Neural cell (in vitro differentiated cells): ENCODE measurements at regions not wholly inside any gene's neighbourhood (a gene's known extent, or its start where the extent isn't known, plus 50 kb on each side); places are given as distances from the start of the nearest gene placed in this dataset.

Experiments
- H2AFZ ChIP-seq: fragments of 200-600, 300-800 bp; sonication (generic), shearing (Covaris generic); 2 replicates; pipeline ENCODE4 v1.6.0; 2014; ENCODE audit warnings: low read depth, mild to moderate bottlenecking, antibody characterized with exemption, low read length, moderate library complexity
- H3F3A ChIP-seq: fragments of 200-600 bp; shearing (Covaris generic); 2 replicates; pipeline ENCODE4 v1.6.1; 2016; ENCODE audit warnings: mild to moderate bottlenecking, moderate library complexity, mixed read lengths, antibody characterized with exemption, low read length; ENCODE audit not compliant: insufficient read depth, poor library complexity, severe bottlenecking
- H3K27ac ChIP-seq: fragments of 200-600, 300-800 bp; sonication (generic), shearing (Covaris generic); 2 replicates; pipeline ENCODE4 v1.5.1; 2014; ENCODE audit warnings: mild to moderate bottlenecking, low read length, moderate library complexity
- H3K27me3 ChIP-seq: fragments of 300-800, 200-600 bp; sonication (generic), shearing (Covaris generic); 2 replicates; pipeline ENCODE4 v1.6.0; 2014; ENCODE audit warnings: mild to moderate bottlenecking, low read depth, low read length, moderate library complexity; ENCODE audit not compliant: insufficient read depth
- H3K36me3 ChIP-seq: fragments of 300-800, 200-600 bp; sonication (generic), shearing (Covaris generic); 2 replicates; pipeline ENCODE4 v1.5.1; 2014; ENCODE audit warnings: mild to moderate bottlenecking, antibody characterized with exemption, low read length, moderate library complexity; ENCODE audit not compliant: insufficient read depth
- H3K4me2 ChIP-seq: fragments of 300-800, 200-600 bp; sonication (generic), shearing (Covaris generic); 2 replicates; pipeline ENCODE4 v1.6.0; 2014; ENCODE audit warnings: mild to moderate bottlenecking, low read length
- H3K4me3 ChIP-seq: fragments of 300-800, 200-600 bp; sonication (generic), shearing (Covaris generic); 2 replicates; pipeline ENCODE4 v1.5.1; 2014; ENCODE audit warnings: mild to moderate bottlenecking, low read length, moderate library complexity
- H3K79me2 ChIP-seq: fragments of 200-600 bp; shearing (Covaris generic); replicated peaks from 2 replicates; pipeline ENCODE4 v1.6.0; 2014; ENCODE audit warnings: mild to moderate bottlenecking, low read length, moderate library complexity; ENCODE audit not compliant: insufficient read depth
- H3K9ac ChIP-seq: fragments of 300-800, 200-600 bp; sonication (generic), shearing (Covaris generic); 2 replicates; pipeline ENCODE4 v1.6.1; 2016; ENCODE audit warnings: mild to moderate bottlenecking, low read length, mixed read lengths
- H3K9me2 ChIP-seq: fragments of 200-600 bp; shearing (Covaris generic); 2 replicates; pipeline ENCODE4 v1.6.1; 2016; ENCODE audit warnings: mild to moderate bottlenecking, low read length, mixed read lengths; ENCODE audit not compliant: insufficient read depth
- H3K9me3 ChIP-seq: fragments of 200-600, 300-800 bp; sonication (generic), shearing (Covaris generic); 2 replicates; pipeline ENCODE4 v1.6.1; 2016; ENCODE audit warnings: mild to moderate bottlenecking, mixed run types, low read length, moderate library complexity, mixed read lengths
- H4K20me1 ChIP-seq: fragments of 200-600 bp; shearing (Covaris generic); 2 replicates; pipeline ENCODE4 v1.6.1; 2016; ENCODE audit warnings: mild to moderate bottlenecking, mixed run types; ENCODE audit not compliant: insufficient read depth
- EP300 ChIP-seq: fragments of 450-650 bp; conservative IDR thresholded peaks from 2 replicates; pipeline ENCODE4 v1.6.1; 2014; ENCODE audit warnings: antibody characterized with exemption, mild to moderate bottlenecking, moderate library complexity; ENCODE audit not compliant: poor library complexity, severe bottlenecking
- EZH2 ChIP-seq: fragments of 200-600, 300-800 bp; shearing (Covaris generic), sonication (generic); IDR thresholded peaks from 2 replicates; pipeline ENCODE4 v1.6.1; 2014; ENCODE audit warnings: antibody characterized with exemption, low read length, borderline replicate concordance, mild to moderate bottlenecking; ENCODE audit not compliant: insufficient read depth, poor library complexity, severe bottlenecking
- MXI1 ChIP-seq: fragments of 450-650 bp; conservative IDR thresholded peaks from 2 replicates; pipeline ENCODE4 v1.6.1; 2014; ENCODE audit warnings: antibody characterized with exemption, mild to moderate bottlenecking; ENCODE audit not compliant: poor library complexity, severe bottlenecking
- POLR2AphosphoS5 ChIP-seq: IDR thresholded peaks from 2 replicates; pipeline ENCODE4 v1.6.1; 2012
- RAD21 ChIP-seq: fragments of 450-650 bp; conservative IDR thresholded peaks from 2 replicates; pipeline ENCODE4 v1.6.1; 2014; ENCODE audit warnings: antibody characterized with exemption, mild to moderate bottlenecking, moderate library complexity
- SMC3 ChIP-seq: fragments of 450-650 bp; conservative IDR thresholded peaks from 2 replicates; pipeline ENCODE4 v1.6.1; 2014; ENCODE audit warnings: antibody characterized with exemption, mild to moderate bottlenecking, moderate library complexity; ENCODE audit not compliant: poor library complexity
- TAF1 ChIP-seq: IDR thresholded peaks from 2 replicates; pipeline ENCODE4 v1.6.1; 2012; ENCODE audit warnings: low read depth
- TF ChIP-seq, protein P1 (sequence below): IDR thresholded peaks from 2 replicates; pipeline ENCODE4 v1.6.1; 2012; ENCODE audit warnings: borderline replicate concordance
- TF ChIP-seq, protein P2 (sequence below): fragments of 450-650 bp; IDR thresholded peaks from 2 replicates; pipeline ENCODE4 v1.5.1; 2014; ENCODE audit warnings: antibody characterized with exemption, mild to moderate bottlenecking, moderate library complexity; ENCODE audit not compliant: poor library complexity, severe bottlenecking

DNA sequence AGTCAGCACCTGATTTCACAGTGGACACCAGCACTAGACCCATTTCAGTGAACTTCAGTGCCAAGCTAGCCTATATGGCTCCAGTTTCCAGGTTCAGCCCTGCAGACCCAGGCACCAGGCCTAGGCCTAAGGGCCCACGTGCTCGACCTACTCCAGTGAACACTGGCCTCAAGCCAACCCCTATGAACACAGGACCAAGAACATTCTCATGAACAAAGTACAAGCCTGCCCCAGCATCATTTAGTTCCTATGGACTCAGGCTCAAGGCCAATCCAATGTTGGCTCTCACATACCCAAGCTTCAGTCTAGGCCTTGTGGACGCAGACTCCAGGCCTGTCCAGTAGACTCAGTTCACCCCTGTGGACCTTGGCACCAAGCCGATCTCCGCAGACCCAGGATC lies 385.5 kb downstream of the DHX35 start:
- H3K36me3 ChIP-seq, result no peaks in the 10 kb centered on the region
- H3K9me2 ChIP-seq, result no peaks in the 10 kb centered on the region
- H3K27ac ChIP-seq, result no peak overlapping the region
- no peak overlapping the region for H3K9ac ChIP-seq
- H3K4me2 ChIP-seq, result no peak overlapping the region
- H4K20me1 ChIP-seq, result no peaks in the 10 kb centered on the region
- no peaks in the 10 kb centered on the region for H3K79me2 ChIP-seq
- TF ChIP-seq TAF1, result no peak
- no peak for TF ChIP-seq RAD21
- no peak for TF ChIP-seq EP300
- TF ChIP-seq POLR2AphosphoS5, result no peak
- TF ChIP-seq MXI1, result no peak
- no peak for TF ChIP-seq EZH2
- TF ChIP-seq SMC3, result no peak
- TF ChIP-seq, protein P1, sequence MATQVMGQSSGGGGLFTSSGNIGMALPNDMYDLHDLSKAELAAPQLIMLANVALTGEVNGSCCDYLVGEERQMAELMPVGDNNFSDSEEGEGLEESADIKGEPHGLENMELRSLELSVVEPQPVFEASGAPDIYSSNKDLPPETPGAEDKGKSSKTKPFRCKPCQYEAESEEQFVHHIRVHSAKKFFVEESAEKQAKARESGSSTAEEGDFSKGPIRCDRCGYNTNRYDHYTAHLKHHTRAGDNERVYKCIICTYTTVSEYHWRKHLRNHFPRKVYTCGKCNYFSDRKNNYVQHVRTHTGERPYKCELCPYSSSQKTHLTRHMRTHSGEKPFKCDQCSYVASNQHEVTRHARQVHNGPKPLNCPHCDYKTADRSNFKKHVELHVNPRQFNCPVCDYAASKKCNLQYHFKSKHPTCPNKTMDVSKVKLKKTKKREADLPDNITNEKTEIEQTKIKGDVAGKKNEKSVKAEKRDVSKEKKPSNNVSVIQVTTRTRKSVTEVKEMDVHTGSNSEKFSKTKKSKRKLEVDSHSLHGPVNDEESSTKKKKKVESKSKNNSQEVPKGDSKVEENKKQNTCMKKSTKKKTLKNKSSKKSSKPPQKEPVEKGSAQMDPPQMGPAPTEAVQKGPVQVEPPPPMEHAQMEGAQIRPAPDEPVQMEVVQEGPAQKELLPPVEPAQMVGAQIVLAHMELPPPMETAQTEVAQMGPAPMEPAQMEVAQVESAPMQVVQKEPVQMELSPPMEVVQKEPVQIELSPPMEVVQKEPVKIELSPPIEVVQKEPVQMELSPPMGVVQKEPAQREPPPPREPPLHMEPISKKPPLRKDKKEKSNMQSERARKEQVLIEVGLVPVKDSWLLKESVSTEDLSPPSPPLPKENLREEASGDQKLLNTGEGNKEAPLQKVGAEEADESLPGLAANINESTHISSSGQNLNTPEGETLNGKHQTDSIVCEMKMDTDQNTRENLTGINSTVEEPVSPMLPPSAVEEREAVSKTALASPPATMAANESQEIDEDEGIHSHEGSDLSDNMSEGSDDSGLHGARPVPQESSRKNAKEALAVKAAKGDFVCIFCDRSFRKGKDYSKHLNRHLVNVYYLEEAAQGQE, result no peak
- TF ChIP-seq, protein P2, sequence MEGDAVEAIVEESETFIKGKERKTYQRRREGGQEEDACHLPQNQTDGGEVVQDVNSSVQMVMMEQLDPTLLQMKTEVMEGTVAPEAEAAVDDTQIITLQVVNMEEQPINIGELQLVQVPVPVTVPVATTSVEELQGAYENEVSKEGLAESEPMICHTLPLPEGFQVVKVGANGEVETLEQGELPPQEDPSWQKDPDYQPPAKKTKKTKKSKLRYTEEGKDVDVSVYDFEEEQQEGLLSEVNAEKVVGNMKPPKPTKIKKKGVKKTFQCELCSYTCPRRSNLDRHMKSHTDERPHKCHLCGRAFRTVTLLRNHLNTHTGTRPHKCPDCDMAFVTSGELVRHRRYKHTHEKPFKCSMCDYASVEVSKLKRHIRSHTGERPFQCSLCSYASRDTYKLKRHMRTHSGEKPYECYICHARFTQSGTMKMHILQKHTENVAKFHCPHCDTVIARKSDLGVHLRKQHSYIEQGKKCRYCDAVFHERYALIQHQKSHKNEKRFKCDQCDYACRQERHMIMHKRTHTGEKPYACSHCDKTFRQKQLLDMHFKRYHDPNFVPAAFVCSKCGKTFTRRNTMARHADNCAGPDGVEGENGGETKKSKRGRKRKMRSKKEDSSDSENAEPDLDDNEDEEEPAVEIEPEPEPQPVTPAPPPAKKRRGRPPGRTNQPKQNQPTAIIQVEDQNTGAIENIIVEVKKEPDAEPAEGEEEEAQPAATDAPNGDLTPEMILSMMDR, result no peak
- H3K27me3 ChIP-seq, result no peaks in the 10 kb centered on the region
- no peak overlapping the region for H3K4me3 ChIP-seq
- H3K9me3 ChIP-seq, result peaks cover 6% of the 10 kb centered on the region
- no peak overlapping the region for H2AFZ ChIP-seq
- H3F3A ChIP-seq, result no peaks in the 10 kb centered on the region

DNA sequence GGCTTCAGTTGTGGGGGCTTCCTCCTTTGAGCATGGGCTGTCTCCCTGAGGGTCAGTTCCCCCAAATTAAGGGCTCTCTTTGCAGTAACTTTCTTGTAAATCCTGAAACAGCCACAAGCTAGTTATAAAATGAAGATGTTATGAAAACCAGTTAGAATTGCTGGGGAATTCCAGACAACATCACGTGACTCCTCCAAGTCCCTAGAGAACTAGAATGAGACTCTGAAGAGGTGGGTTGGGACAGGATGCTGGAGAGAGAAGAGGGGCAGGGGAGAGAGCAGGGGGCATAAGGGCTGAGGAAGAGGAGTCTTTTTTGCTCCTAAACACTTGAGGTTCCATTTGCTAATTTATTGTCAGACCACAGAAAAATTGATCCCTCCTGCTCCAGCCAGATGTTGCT lies 380.3 kb downstream of the DHX35 start:
- TF ChIP-seq, protein P2, result no peak
- TF ChIP-seq RAD21 (no peak), TAF1 (no peak), SMC3 (no peak), EP300 (no peak), EZH2 (no peak)
- TF ChIP-seq, protein P1, result no peak

More for the DNA sequence above, 380.3 kb downstream of the DHX35 start:
- H3K27me3 ChIP-seq, result no peaks in the 10 kb centered on the region
- no peak overlapping the region for H3K27ac ChIP-seq
- H3F3A ChIP-seq, result no peaks in the 10 kb centered on the region
- H3K79me2 ChIP-seq, result no peaks in the 10 kb centered on the region
- no peaks in the 10 kb centered on the region for H4K20me1 ChIP-seq
- no peaks in the 10 kb centered on the region for H3K36me3 ChIP-seq
- peaks cover 2% of the 10 kb centered on the region for H3K9me3 ChIP-seq
- H3K9me2 ChIP-seq, result no peaks in the 10 kb centered on the region
- no peak overlapping the region for H2AFZ ChIP-seq
- H3K4me3 ChIP-seq, result no peak overlapping the region
- H3K9ac ChIP-seq, result no peak overlapping the region
- H3K4me2 ChIP-seq, result no peak overlapping the region
